ENCODE measurements at regions not wholly inside any gene's neighbourhood (a gene's known extent, or its start where the extent isn't known, plus 50 kb on each side); places are given as distances from the start of the nearest gene placed in this dataset.

- CTCF ChIA-PET: no interaction called here
- POLR2A ChIA-PET: no interaction called here
These were observed 89.2 kb upstream of the LINC00305 start for GRCh38 chr18:64238076-64238475.

GRCh38 chr18:64234321-64234720 lies 85.4 kb upstream of the LINC00305 start:
- CTCF ChIA-PET: no interaction called here

DNA sequence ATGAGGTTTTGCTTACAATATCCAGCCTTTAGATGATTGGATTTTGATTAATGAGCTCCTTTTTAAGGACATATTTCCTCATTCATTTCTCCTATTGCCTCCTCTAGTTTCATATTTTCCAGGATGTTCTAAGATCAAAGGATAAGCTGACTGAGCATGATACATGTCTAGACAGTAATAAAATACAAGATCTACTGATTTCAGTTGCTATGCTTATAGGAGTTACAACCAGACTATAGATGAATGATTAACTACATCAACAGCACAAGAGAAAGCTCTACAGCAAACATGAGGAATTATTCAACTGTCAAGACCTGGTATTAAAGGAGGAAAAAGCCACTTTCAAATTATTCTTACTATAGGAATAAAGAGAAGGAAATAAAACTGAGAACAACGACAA lies 85.0 kb upstream of the LINC00305 start:
- ChIA-PET CTCF (no interaction called here), POLR2A (no interaction called here)

More at GRCh38 chr18:64234321-64234720, 85.4 kb upstream of the LINC00305 start:
- POLR2A ChIA-PET: no interaction called here

GRCh38 chr18:64220941-64221340 lies 72.1 kb upstream of the LINC00305 start:
- CTCF ChIA-PET: no interaction called here
- POLR2A ChIA-PET: no interaction called here

DNA sequence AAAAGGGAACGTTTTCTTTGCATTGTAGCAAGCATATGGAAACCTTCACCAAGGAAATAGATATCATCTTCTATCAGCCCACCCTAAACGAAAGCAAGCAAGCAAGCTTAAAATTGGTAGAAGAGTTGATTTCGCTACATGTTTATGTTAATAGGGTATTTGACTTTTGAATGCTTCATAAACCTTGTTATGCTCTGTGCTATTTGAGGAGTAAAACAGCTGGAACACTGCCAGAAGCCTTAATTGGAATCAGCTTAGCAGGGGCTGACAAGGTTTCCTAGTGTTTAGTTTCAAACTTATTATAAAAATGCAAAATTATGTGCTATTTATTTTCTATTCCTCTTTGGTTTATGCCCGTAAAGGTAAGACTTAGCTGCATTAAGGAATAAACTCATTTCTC lies 70.6 kb upstream of the LINC00305 start:
- CTCF ChIA-PET: no interaction called here
- POLR2A ChIA-PET: no interaction called here

DNA sequence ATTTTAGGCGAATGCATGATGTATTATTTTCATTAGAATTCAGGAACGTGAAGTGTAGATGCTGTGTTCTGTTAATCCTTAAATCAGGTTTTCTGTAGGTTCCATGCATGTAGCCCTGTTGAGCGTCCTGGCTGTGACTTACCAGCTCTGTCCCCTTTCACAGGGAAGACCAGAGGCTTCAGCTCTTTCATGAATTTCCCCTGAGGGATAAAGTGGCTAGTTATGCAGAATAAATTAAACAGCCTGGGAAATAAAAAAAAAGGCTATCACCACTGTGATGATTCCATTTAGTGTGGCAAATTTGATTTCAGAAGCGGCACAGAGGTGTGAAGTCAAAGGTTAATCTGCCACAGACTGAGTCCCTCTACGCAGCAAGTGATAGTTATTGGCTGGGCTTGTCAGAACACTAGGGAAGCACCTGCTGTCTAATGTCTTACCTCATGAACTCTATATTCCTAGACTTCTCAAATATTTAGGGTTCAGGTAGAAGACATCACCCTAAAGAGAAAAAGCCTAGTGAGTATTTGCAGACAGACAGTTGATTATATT lies 61.6 kb upstream of the LINC00305 start:
- ChIA-PET POLR2A (no interaction called here), CTCF (no interaction called here)

DNA sequence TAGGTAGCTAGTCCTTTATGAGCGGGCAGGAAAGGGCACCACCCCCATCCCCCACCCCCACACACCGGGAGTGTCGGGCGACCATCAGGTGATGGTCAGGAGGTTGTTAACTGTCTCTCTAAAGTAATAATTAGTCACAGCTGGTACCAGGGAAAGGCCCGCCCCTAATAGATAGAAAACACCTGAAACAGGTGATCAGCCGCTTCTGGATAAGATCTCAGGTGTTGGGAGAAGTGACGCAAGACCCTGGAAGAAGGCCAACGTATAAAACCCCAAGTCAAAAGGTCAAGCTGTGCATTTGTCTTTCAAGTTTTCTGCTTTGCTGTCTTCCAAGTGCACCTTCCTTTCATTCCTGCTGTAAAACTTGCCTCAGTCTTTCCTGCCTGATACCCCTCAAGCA lies 59.6 kb upstream of the LINC00305 start:
- POLR2A ChIA-PET: interaction anchor here (0.6 kb wide), 1 partner anchor 1680 kb away, joined by 3 read pairs; no protein-coding TSS in a partner anchor
- CTCF ChIA-PET: no interaction called here

GRCh38 chr18:64207820-64208219 lies 58.9 kb upstream of the LINC00305 start:
- CTCF ChIA-PET: no interaction called here
- POLR2A ChIA-PET: no interaction called here

- ChIA-PET POLR2A (no interaction called here), CTCF (no interaction called here)
These were observed 54.4 kb upstream of the LINC00305 start for GRCh38 chr18:64203295-64203694.

DNA sequence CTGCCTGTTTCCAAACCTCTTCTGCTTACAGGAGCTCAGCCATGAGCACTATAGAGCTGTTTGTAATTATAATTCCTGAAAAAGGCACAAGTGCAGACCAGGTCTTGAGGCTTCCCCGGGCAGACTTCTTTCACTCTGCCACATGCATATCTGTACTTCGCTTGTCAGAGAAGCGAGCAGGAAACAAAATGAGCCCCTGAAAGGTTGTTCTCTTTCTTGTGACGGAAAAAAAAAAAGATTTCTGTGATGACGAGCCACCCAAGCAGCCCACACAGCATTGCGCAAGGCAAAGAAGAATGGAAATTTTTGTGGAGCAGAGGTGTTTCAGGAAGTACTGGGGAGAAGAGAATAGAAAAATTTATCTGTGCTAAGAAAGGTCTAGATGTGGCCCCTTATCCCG lies 54.0 kb upstream of the LINC00305 start:
- POLR2A ChIA-PET: no interaction called here
- CTCF ChIA-PET: no interaction called here

DNA sequence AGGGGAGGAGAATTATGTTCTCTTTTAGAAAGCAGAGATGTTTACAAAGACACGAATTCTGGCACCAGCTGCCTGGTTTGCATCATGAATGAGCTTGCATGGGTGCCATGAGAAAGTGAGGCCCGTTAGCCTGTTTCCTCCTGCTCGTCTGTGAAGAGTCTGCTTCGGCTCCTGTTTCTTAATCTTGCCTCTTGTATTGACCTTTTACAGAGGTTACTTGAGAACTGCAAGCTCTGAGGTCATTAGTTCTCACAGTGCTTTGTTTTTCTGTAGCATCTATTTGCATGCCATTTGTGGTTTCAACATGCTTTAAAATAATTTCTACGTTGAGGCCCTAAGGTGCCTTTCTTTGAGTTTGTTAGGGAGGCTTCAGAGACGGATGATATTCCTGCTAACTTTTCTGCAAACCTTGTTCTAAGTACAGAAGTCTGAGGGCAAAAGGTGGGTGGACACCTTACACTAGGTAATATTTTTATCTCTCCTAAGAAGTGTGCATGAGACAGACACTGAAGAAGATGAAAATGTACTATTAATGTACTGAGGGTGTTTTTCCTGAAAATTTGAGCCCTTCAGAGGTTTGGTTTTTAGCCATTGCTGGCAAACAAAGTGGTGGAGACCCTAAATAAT lies 53.4 kb upstream of the LINC00305 start:
- CTCF ChIA-PET: no interaction called here
- POLR2A ChIA-PET: no interaction called here

DNA sequence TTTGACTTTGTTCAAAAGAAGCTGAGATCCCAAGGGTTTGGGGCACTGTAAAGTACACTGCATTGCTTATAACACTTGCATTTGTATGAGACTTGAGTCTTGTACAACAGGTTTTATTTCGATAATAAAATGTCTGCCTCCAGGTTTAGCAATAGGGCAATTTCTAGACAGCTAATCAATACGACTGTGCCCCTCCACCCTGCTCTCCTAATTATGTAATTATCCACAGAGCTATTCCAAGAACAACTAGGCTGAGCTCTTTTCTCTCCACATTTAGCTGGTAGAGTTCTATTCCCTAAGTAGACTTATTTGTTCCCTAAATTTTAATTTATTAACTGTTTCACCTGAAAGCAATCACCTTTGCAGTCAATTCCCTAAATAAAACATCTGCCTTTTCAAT lies 52.9 kb upstream of the LINC00305 start:
- ChIA-PET POLR2A (no interaction called here), CTCF (no interaction called here)

DNA sequence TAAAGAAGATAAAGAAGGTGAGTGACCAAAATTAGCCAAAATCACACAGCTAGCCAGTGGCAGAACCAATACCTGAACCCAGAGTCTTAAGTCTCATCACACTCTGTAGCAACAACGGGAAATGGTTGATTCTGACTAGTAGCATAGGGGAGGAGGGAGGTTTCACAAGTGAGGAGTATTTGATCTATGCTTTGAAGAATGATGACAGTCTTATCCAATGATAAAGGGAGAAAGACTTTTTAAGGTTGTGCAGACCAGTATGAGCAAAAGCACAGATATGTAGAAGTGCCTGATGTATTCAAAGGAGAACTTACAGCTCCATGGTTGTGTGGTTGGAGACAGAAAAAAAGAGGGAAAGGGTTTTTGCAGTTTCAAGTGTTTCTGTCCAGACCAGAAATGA lies 50.7 kb upstream of the LINC00305 start:
- POLR2A ChIA-PET: no interaction called here
- CTCF ChIA-PET: no interaction called here

Measured in activated CD8-positive, alpha-beta memory T cell treated with anti-CD3 and anti-CD28 coated beads for 36 hours (primary cell).